Stimulated activated naive CD8-positive, alpha-beta T cell treated with anti-CD3 and anti-CD28 coated beads, Interleukin-15, Interleukin-2, amounts not matched to agents 100 ng/mL and 50 ng/mL, for 24 hours (primary cell): ENCODE measurements at regions not wholly inside any gene's neighbourhood (a gene's known extent, or its start where the extent isn't known, plus 50 kb on each side); places are given as distances from the start of the nearest gene placed in this dataset.

Source experiments
- H3K27ac Mint-ChIP-seq: one replicate; pipeline ENCODE4 v1.8.0; 2021; ENCODE audit warnings: mild to moderate bottlenecking, mixed read lengths
- H3K27me3 Mint-ChIP-seq: one replicate; pipeline ENCODE4 v1.8.0; 2021; ENCODE audit warnings: mixed read lengths
- H3K36me3 Mint-ChIP-seq: one replicate; pipeline ENCODE4 v1.8.0; 2021; ENCODE audit warnings: low read depth, mixed read lengths
- H3K4me1 Mint-ChIP-seq: one replicate; pipeline ENCODE4 v1.8.0; 2021; ENCODE audit warnings: low read depth, mixed read lengths
- H3K4me3 Mint-ChIP-seq: one replicate; pipeline ENCODE4 v1.8.0; 2021; ENCODE audit warnings: mild to moderate bottlenecking, mixed read lengths
- H3K9me3 Mint-ChIP-seq: one replicate; pipeline ENCODE4 v1.8.0; 2021; ENCODE audit warnings: mixed read lengths

GRCh38 chr13:89791971-89792630 lies 1555.4 kb upstream of the MIR17HG start:
- Mint-ChIP-seq H3K4me1 (no peaks in the 10 kb centered on the region), H3K27ac (no peak overlapping the region), H3K36me3 (no peaks in the 10 kb centered on the region), H3K4me3 (no peak overlapping the region), H3K27me3 (no peaks in the 10 kb centered on the region), H3K9me3 (peaks cover 22% of the 10 kb centered on the region)

GRCh38 chr13:89796196-89796595 lies 1551.3 kb upstream of the MIR17HG start:
- Mint-ChIP-seq H3K4me3 (no peak overlapping the region), H3K9me3 (peaks cover 21% of the 10 kb centered on the region), H3K36me3 (no peaks in the 10 kb centered on the region), H3K27ac (no peak overlapping the region), H3K4me1 (no peaks in the 10 kb centered on the region), H3K27me3 (no peaks in the 10 kb centered on the region)

DNA sequence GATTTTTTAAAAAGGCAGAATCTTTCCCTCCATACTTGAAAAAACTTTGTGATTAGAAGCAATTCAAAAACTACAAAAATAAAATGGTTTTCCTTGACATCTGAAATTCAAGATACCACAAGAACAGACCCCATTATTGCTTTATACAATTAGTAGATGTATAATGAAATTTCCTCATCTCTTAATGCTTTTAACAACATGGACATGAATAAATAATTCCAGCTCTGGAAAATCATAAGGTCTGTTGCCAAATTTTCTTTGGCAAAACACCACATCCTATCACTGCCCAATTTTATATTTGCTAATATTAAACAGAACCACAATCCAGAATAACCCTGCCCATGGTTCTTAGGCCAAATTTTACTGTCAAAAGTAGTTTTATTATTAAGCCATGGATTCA lies 1543.6 kb upstream of the MIR17HG start:
- no peaks in the 10 kb centered on the region for H3K4me1 Mint-ChIP-seq
- H3K9me3 Mint-ChIP-seq: peaks cover 15% of the 10 kb centered on the region
- H3K27ac Mint-ChIP-seq: no peak overlapping the region
- no peaks in the 10 kb centered on the region for H3K27me3 Mint-ChIP-seq
- H3K36me3 Mint-ChIP-seq: no peaks in the 10 kb centered on the region
- no peak overlapping the region for H3K4me3 Mint-ChIP-seq

DNA sequence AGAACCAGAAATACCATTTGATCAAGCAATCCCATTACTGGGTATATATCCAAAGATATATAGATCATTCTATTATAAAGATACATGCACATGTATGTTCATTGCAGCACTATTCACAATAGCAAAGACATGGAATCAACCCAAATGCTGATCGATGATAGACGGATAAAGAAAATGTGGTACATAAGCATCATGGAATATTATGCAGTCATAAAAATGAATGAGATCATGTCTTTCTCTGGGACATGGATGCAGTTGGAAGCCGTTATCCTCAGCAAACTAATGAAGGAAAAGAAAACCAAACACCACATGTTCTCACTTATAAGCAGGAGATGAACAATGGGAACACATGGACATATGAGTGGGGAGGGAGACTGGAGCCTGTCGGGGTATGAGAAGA lies 1540.9 kb upstream of the MIR17HG start:
- H3K4me1 Mint-ChIP-seq: no peaks in the 10 kb centered on the region
- H3K36me3 Mint-ChIP-seq: no peaks in the 10 kb centered on the region
- H3K27ac Mint-ChIP-seq: no peak overlapping the region
- H3K4me3 Mint-ChIP-seq: no peak overlapping the region
- no peaks in the 10 kb centered on the region for H3K27me3 Mint-ChIP-seq
- H3K9me3 Mint-ChIP-seq: peaks cover 15% of the 10 kb centered on the region

DNA sequence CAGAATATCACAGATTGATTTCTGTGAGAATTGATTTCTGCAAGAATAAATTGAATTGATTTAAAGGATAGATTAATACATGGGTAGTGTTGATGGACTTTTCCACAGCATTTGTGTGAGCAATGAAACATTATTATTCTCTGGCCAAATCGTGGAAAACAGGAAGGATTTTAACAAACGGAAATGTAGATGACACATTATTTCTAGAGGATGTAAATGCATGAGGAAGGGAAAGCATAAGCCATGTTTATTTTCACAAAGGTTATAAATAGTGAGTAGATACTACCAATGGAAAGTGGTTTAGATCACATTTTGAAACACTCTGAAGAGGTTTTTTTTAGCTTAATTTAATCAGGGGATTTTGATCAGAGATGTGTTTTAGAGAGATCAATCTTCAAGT lies 1534.6 kb upstream of the MIR17HG start:
- H3K36me3 Mint-ChIP-seq: no peaks in the 10 kb centered on the region
- peaks cover 18% of the 10 kb centered on the region for H3K9me3 Mint-ChIP-seq
- no peaks in the 10 kb centered on the region for H3K4me1 Mint-ChIP-seq
- no peak overlapping the region for H3K4me3 Mint-ChIP-seq
- H3K27me3 Mint-ChIP-seq: no peaks in the 10 kb centered on the region
- H3K27ac Mint-ChIP-seq: no peak overlapping the region

DNA sequence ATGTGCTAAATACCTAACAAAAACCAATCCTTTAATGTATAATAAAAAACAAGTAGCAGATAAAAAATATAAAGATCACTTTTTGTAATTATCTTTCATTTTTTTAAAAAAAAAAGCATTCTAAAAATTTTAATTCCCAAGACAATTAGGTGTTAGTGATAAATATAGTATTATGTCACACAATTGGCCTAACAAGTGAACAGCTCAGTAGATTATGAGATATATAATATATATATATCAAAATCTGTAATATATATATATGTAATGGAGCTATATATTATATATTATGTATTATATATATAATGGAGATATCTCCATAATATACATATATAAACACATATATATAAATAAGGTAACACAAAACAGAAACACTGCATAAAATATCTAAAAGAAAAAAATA lies 1531.1 kb upstream of the MIR17HG start:
- H3K27me3 Mint-ChIP-seq: no peaks in the 10 kb centered on the region
- no peak overlapping the region for H3K4me3 Mint-ChIP-seq
- H3K9me3 Mint-ChIP-seq: peaks cover 13% of the 10 kb centered on the region
- no peak overlapping the region for H3K27ac Mint-ChIP-seq
- no peaks in the 10 kb centered on the region for H3K36me3 Mint-ChIP-seq
- H3K4me1 Mint-ChIP-seq: no peaks in the 10 kb centered on the region

DNA sequence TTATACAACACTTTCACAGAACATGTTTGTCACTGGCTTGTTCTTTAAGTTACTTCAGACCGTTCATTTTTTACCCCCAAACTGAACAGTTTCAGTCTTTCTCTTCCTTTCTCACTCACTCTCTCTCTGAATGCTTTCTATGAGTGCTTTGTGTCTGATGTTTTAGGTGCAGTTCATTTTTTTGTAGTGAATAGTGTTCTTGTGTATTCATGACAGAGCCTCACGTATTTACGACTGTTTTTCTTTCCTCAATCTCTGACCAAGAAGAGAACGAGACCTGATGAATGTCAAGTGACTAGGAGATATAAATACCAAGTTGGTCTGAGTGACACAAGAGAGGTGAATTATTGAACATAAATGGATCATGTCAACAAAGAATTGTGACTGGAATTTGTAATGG lies 1525.0 kb upstream of the MIR17HG start:
- H3K4me3 Mint-ChIP-seq: no peak overlapping the region
- H3K27ac Mint-ChIP-seq: no peak overlapping the region
- no peaks in the 10 kb centered on the region for H3K4me1 Mint-ChIP-seq
- H3K27me3 Mint-ChIP-seq: no peaks in the 10 kb centered on the region
- H3K9me3 Mint-ChIP-seq: peaks cover 5% of the 10 kb centered on the region
- H3K36me3 Mint-ChIP-seq: no peaks in the 10 kb centered on the region

GRCh38 chr13:89827552-89827951 lies 1519.9 kb upstream of the MIR17HG start:
- no peak overlapping the region for H3K4me3 Mint-ChIP-seq
- H3K36me3 Mint-ChIP-seq: no peaks in the 10 kb centered on the region
- no peaks in the 10 kb centered on the region for H3K27me3 Mint-ChIP-seq
- no peaks in the 10 kb centered on the region for H3K4me1 Mint-ChIP-seq
- no peak overlapping the region for H3K27ac Mint-ChIP-seq
- H3K9me3 Mint-ChIP-seq: peaks cover under 1% of the 10 kb centered on the region

DNA sequence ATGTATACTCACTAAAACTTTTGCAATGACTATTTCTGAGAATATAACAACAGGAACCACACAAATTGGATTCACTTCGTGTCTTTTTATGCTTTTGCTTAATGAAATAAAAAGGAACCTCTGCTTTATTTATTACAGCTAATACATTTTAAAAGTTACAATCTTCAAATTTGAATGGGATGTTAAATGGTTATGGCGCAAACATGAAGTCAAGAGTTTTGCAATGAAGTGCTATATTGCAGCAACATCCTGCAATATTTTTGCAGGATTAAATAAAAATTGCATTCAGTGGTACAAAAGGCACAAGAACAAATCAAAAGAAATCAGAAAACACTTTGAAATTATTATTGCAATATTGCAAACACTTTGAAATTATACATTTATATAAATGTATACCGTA lies 1519.0 kb upstream of the MIR17HG start:
- no peak overlapping the region for H3K27ac Mint-ChIP-seq
- no peaks in the 10 kb centered on the region for H3K27me3 Mint-ChIP-seq
- H3K4me3 Mint-ChIP-seq: no peak overlapping the region
- H3K9me3 Mint-ChIP-seq: no peaks in the 10 kb centered on the region
- H3K4me1 Mint-ChIP-seq: no peaks in the 10 kb centered on the region
- no peaks in the 10 kb centered on the region for H3K36me3 Mint-ChIP-seq

GRCh38 chr13:89831157-89831556 lies 1516.3 kb upstream of the MIR17HG start:
- H3K36me3 Mint-ChIP-seq: no peaks in the 10 kb centered on the region
- H3K4me1 Mint-ChIP-seq: no peaks in the 10 kb centered on the region
- no peak overlapping the region for H3K27ac Mint-ChIP-seq
- H3K4me3 Mint-ChIP-seq: no peak overlapping the region
- no peaks in the 10 kb centered on the region for H3K27me3 Mint-ChIP-seq
- H3K9me3 Mint-ChIP-seq: peaks cover 1% of the 10 kb centered on the region

DNA sequence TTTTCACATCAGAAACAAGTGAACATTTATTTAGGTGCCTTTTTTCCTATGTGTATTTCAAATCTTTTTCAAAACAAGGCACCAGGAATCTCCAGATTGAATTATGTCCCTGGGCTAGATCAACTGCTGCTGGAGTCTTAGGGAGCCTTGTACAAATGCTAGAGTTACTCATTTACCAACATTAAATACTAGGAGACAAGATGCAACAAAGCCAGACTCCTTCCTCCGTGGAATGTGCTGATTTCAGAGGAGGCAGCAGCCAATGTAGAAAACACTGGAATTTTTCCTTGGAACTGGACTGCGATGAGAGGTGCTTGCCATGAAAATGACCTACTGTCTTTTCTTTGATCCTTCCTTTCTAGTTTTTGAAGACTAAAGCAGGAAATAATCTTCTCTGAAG lies 1514.7 kb upstream of the MIR17HG start:
- Mint-ChIP-seq H3K4me1 (no peaks in the 10 kb centered on the region), H3K27me3 (no peaks in the 10 kb centered on the region), H3K27ac (no peak overlapping the region), H3K4me3 (no peak overlapping the region), H3K36me3 (no peaks in the 10 kb centered on the region), H3K9me3 (peaks cover 12% of the 10 kb centered on the region)

- Mint-ChIP-seq H3K4me3 (no peak overlapping the region), H3K36me3 (no peaks in the 10 kb centered on the region), H3K27me3 (no peaks in the 10 kb centered on the region), H3K9me3 (peaks cover 11% of the 10 kb centered on the region), H3K4me1 (no peaks in the 10 kb centered on the region), H3K27ac (no peak overlapping the region)
These were observed 1503.9 kb upstream of the MIR17HG start for GRCh38 chr13:89843621-89844020.

- Mint-ChIP-seq H3K4me1 (no peaks in the 10 kb centered on the region), H3K36me3 (no peaks in the 10 kb centered on the region), H3K27me3 (no peaks in the 10 kb centered on the region), H3K4me3 (no peak overlapping the region), H3K9me3 (peaks cover 19% of the 10 kb centered on the region), H3K27ac (no peak overlapping the region)
These were observed 1501.6 kb upstream of the MIR17HG start for GRCh38 chr13:89845874-89846273.

DNA sequence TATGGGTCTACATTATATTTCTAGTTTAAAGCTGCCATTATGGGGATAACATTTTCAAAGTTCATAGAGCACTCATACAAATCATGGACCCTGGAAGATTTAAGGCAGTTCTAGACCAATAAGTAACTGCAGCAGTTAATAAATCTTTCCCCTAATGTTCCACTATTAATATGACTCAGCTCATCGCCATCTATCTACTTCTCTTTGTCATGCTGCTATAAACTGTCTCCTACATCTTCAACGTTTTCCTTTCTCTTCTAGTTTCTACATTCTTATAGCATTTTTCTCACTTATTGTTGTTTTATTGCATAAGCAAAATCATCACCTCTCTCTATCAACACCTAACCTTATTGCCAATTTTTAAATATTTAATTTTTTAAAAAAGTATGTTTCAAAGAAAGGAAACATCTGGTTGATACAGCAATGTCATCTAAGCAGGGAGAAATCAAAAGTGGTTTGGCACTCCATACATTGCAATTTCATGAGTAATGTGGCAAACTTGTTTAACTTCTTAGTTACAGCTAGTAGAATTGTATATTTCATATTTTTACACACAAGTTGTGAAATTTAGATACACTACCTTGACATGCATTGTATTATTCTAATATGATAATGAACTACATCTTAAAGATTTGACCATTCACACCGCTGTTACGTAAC lies 1500.4 kb upstream of the MIR17HG start:
- Mint-ChIP-seq H3K4me1 (no peaks in the 10 kb centered on the region), H3K27ac (no peak overlapping the region), H3K4me3 (no peak overlapping the region), H3K36me3 (no peaks in the 10 kb centered on the region), H3K9me3 (peaks cover 19% of the 10 kb centered on the region), H3K27me3 (no peaks in the 10 kb centered on the region)

DNA sequence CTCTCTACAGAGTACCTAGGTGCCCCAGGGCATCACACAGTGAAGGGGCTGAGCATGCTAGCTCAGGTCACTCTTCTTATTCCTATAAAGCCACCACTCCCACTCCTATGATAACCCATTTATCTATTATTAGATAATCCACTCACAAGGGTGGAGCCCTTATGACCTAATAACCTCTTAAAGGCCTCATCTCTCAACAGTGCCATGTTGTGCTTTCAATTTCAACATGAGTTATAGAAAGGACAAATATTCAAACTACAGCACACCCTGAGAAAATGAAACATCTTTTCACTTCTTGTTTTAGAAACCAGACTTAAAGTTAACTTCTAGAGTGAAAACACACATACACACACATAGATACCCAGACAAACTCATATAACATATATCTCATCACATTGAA lies 1494.9 kb upstream of the MIR17HG start:
- no peaks in the 10 kb centered on the region for H3K36me3 Mint-ChIP-seq
- no peaks in the 10 kb centered on the region for H3K27me3 Mint-ChIP-seq
- H3K4me3 Mint-ChIP-seq: no peak overlapping the region
- H3K4me1 Mint-ChIP-seq: no peaks in the 10 kb centered on the region
- peaks cover 14% of the 10 kb centered on the region for H3K9me3 Mint-ChIP-seq
- H3K27ac Mint-ChIP-seq: no peak overlapping the region

- Mint-ChIP-seq H3K27ac (no peak overlapping the region), H3K4me3 (no peak overlapping the region), H3K9me3 (peaks cover 6% of the 10 kb centered on the region), H3K4me1 (no peaks in the 10 kb centered on the region), H3K36me3 (no peaks in the 10 kb centered on the region), H3K27me3 (no peaks in the 10 kb centered on the region)
These were observed 1491.0 kb upstream of the MIR17HG start for GRCh38 chr13:89856512-89856911.
